ENCODE measurements at regions not wholly inside any gene's neighbourhood (a gene's known extent, or its start where the extent isn't known, plus 50 kb on each side); places are given as distances from the start of the nearest gene placed in this dataset.

GRCh38 chr20:59499863-59500262 is 104.5 kb upstream of the PHACTR3 start:
- no peak for DNase-seq

GRCh38 chr20:59508729-59509128 is 95.6 kb upstream of the PHACTR3 start:
- DNase-seq = no peak

GRCh38 chr20:59512651-59513050 is 91.7 kb upstream of the PHACTR3 start:
- no peak for DNase-seq

GRCh38 chr20:59514554-59514953 is 89.8 kb upstream of the PHACTR3 start:
- no peak for DNase-seq

- DNase-seq = peak; percentile 60 to 84 (median 79)
Measured at GRCh38 chr20:59515013-59515905, 89.1 kb upstream of the PHACTR3 start.

- DNase-seq = no peak
Measured at GRCh38 chr20:59515906-59516209, 88.5 kb upstream of the PHACTR3 start.

- peak; percentile 64 to 88 (median 86) for DNase-seq
Measured at GRCh38 chr20:59518881-59519706, 85.2 kb upstream of the PHACTR3 start.

- no peak for DNase-seq
Measured at GRCh38 chr20:59519707-59520014, 84.7 kb upstream of the PHACTR3 start.

- no peak for DNase-seq
Measured at GRCh38 chr20:59520814-59521213, 83.5 kb upstream of the PHACTR3 start.

GRCh38 chr20:59525500-59526241 is 78.7 kb upstream of the PHACTR3 start:
- DNase-seq = peak; percentile 63 to 78 (median 75)

GRCh38 chr20:59526242-59527225 is 77.8 kb upstream of the PHACTR3 start:
- peak in 1 of 3 experiments; percentile 18 for DNase-seq

GRCh38 chr20:59530782-59531181 is 73.6 kb upstream of the PHACTR3 start:
- no peak for DNase-seq

GRCh38 chr20:59537991-59538390 is 66.3 kb upstream of the PHACTR3 start:
- no peak for DNase-seq

GRCh38 chr20:59547596-59547995 is 56.7 kb upstream of the PHACTR3 start:
- DNase-seq = no peak

Data from NCI-H1417 (cell line).